HCT116 (cell line): ENCODE measurements at regions not wholly inside any gene's neighbourhood (a gene's known extent, or its start where the extent isn't known, plus 50 kb on each side); places are given as distances from the start of the nearest gene placed in this dataset.

ENCODE experiments used
- ATAC-seq: fragments of 200-7000 bp; cut with Tn5 transposase; 2 replicates; pipeline ENCODE4 v1.9.1; 2020; ENCODE audit warnings: mild to moderate bottlenecking, moderate library complexity
- BruUV-seq: library from RNA; stranded (reverse); fragments of 400-500 nt; replicated peaks from 2 replicates; lab custom pipeline; 2021; lab: Mats Ljungman, UMichigan
- CTCF ChIA-PET: fragments of 300-600 bp; sonication (Branson Sonifier 250); formaldehyde crosslinking; loops from one replicate; lab custom pipeline; 2021; ENCODE audit warnings: antibody characterized with exemption; lab: Charles Lee
- POLR2A ChIA-PET: fragments of 300-600, 350-600 bp; sonication (Branson Sonifier 250); formaldehyde crosslinking; loops from one replicate; lab custom pipeline; 2021; ENCODE audit warnings: antibody characterized with exemption; lab: Charles Lee
- RAD21 ChIA-PET, 2 experiments: fragments of 300-600 bp; sonication (Branson Sonifier 250); formaldehyde crosslinking; loops; one replicate each; lab custom pipeline; 2023; ENCODE audit warnings: low total read pairs in 2 of 2; ENCODE audit not compliant: uncharacterized antibody in 2 of 2, unreplicated experiment in 2 of 2, low non-redundant PET in 1 of 2; lab: Charles Lee
- DNase-seq: peaks from one replicate; pipeline ENCODE4 v3.0.0-alpha.2; 2010; ENCODE audit warnings: low read depth, low spot score
- H2AFZ ChIP-seq: fragments of 200-600 bp; shearing (Covaris generic), sonication (generic); 2 replicates; pipeline ENCODE4 v1.6.1; 2017; ENCODE audit warnings: low read depth, mixed run types, mixed read lengths, antibody characterized with exemption, low read length; ENCODE audit not compliant: poor library complexity, severe bottlenecking
- H3K27ac ChIP-seq: 2 replicates; pipeline ENCODE4 v1.5.1; 2012; ENCODE audit warnings: low read depth, low read length
- H3K27me3 ChIP-seq: fragments of 200-600 bp; sonication (generic); 2 replicates; pipeline ENCODE4 v1.6.1; 2016; ENCODE audit warnings: mixed run types, low read length, mixed read lengths; ENCODE audit not compliant: insufficient read depth
- H3K36me3 ChIP-seq, 2 experiments: fragments of 200-500 bp in 1 of 2; fragments of 200-600 bp in 1 of 2; sonication (Bioruptor generic) in 1 of 2; sonication (generic) in 1 of 2; 2 replicates each; pipeline versions ENCODE4 v1.5.1 to v1.6.1; 2014 to 2016; ENCODE audit warnings: low read length in 2 of 2, inconsistent platforms in 1 of 2, mixed read lengths in 1 of 2, mixed run types in 1 of 2; ENCODE audit not compliant: insufficient read depth in 2 of 2, control insufficient read depth in 1 of 2
- H3K4me1 ChIP-seq, 2 experiments: fragments of 200-600 bp in 1 of 2; sonication (generic) in 1 of 2; 2 replicates each; pipeline versions ENCODE4 v1.5.1 to v1.6.1; 2012 to 2017; ENCODE audit warnings: low read length in 2 of 2, inconsistent platforms in 1 of 2, mild to moderate bottlenecking in 1 of 2, mixed read lengths in 1 of 2, mixed run types in 1 of 2, moderate library complexity in 1 of 2; ENCODE audit not compliant: insufficient read depth in 2 of 2, control insufficient read depth in 1 of 2
- H3K4me2 ChIP-seq: fragments of 200-600 bp; sonication (generic); 2 replicates; pipeline ENCODE4 v1.6.1; 2017; ENCODE audit warnings: mixed run types, low read length, mixed read lengths
- H3K4me3 ChIP-seq, 2 experiments: fragments of 200-600 bp in 1 of 2; sonication (generic) in 1 of 2; replicated peaks in 1 of 2; 2 replicates each; pipeline ENCODE4 v1.5.1; 2011 to 2016; ENCODE audit warnings: low read length in 2 of 2, control low read depth in 1 of 2, low read depth in 1 of 2, mild to moderate bottlenecking in 1 of 2, mixed read lengths in 1 of 2, mixed run types in 1 of 2
- H3K79me2 ChIP-seq: fragments of 200-600 bp; sonication (generic); 2 replicates; pipeline ENCODE4 v1.6.1; 2017; ENCODE audit warnings: mild to moderate bottlenecking, mixed run types, low read length, moderate library complexity, mixed read lengths; ENCODE audit not compliant: insufficient read depth
- H3K9ac ChIP-seq: fragments of 200-600 bp; sonication (generic); 2 replicates; pipeline ENCODE4 v1.6.1; 2016; ENCODE audit warnings: low read length, mixed read lengths
- H3K9me2 ChIP-seq: fragments of 200-600 bp; sonication (generic), shearing (Covaris generic); 2 replicates; pipeline ENCODE4 v1.6.1; 2017; ENCODE audit warnings: mixed run types, mild to moderate bottlenecking, moderate library complexity; ENCODE audit not compliant: insufficient read depth
- H3K9me3 ChIP-seq, 2 experiments: fragments of 200-500 bp in 1 of 2; fragments of 200-600 bp in 1 of 2; sonication (Bioruptor generic) in 1 of 2; sonication (generic) in 1 of 2; 2 replicates each; pipeline ENCODE4 v1.6.1; 2014 to 2017; ENCODE audit warnings: low read length in 2 of 2, mixed read lengths in 2 of 2, inconsistent platforms in 1 of 2, low read depth in 1 of 2, mild to moderate bottlenecking in 1 of 2, mixed run types in 1 of 2, moderate library complexity in 1 of 2; ENCODE audit not compliant: control insufficient read depth in 1 of 2, insufficient read depth in 1 of 2
- H4K20me1 ChIP-seq: fragments of 200-600 bp; sonication (generic), shearing (Covaris generic); 2 replicates; pipeline ENCODE4 v1.6.1; 2017; ENCODE audit warnings: mixed run types, mild to moderate bottlenecking, moderate library complexity; ENCODE audit not compliant: insufficient read depth
- ATF3 ChIP-seq: IDR thresholded peaks from 2 replicates; pipeline ENCODE4 v1.6.1; 2012
- CBX3 ChIP-seq: IDR thresholded peaks from 2 replicates; pipeline ENCODE4 v1.6.1; 2012; ENCODE audit warnings: low read depth
- CEBPB ChIP-seq: IDR thresholded peaks from 2 replicates; pipeline ENCODE4 v1.6.1; 2012; ENCODE audit warnings: low read depth
- ELF1 ChIP-seq: IDR thresholded peaks from 2 replicates; pipeline ENCODE4 v1.6.1; 2012; ENCODE audit warnings: low read depth, borderline replicate concordance
- EZH2 ChIP-seq: fragments of 200-600 bp; sonication (generic); IDR thresholded peaks from 2 replicates; pipeline ENCODE4 v1.6.1; 2017; ENCODE audit warnings: antibody characterized with exemption, mixed run types
- EZH2phosphoT487 ChIP-seq: fragments of 200-600 bp; IDR thresholded peaks from 2 replicates; pipeline ENCODE4 v1.6.1; 2018; ENCODE audit warnings: antibody characterized with exemption, borderline replicate concordance
- FOSL1 ChIP-seq: IDR thresholded peaks from 2 replicates; pipeline ENCODE4 v1.6.1; 2012; ENCODE audit warnings: low read depth
- JUND ChIP-seq: IDR thresholded peaks from 2 replicates; pipeline ENCODE4 v1.6.1; 2012
- MAX ChIP-seq: IDR thresholded peaks from 2 replicates; pipeline ENCODE4 v1.6.1; 2012
- POLR2AphosphoS5 ChIP-seq: IDR thresholded peaks from 2 replicates; pipeline ENCODE4 v1.6.1; 2011; ENCODE audit warnings: mild to moderate bottlenecking, low read depth, low read length, moderate library complexity
- SRF ChIP-seq: IDR thresholded peaks from 2 replicates; pipeline ENCODE4 v1.6.1; 2012; ENCODE audit warnings: low read depth
- TCF7L2 ChIP-seq: IDR thresholded peaks from 2 replicates; pipeline ENCODE4 v1.7.0; 2011; ENCODE audit warnings: borderline replicate concordance, inconsistent platforms; ENCODE audit not compliant: insufficient read depth, insufficient read length; ENCODE audit errors: extremely low read depth
- YY1 ChIP-seq: IDR thresholded peaks from 2 replicates; pipeline ENCODE4 v1.6.1; 2011; ENCODE audit warnings: low read length, low read depth, moderate library complexity, mild to moderate bottlenecking; ENCODE audit not compliant: insufficient replicate concordance; ENCODE audit errors: extremely low read depth
- ZBTB33 ChIP-seq: IDR thresholded peaks from 2 replicates; pipeline ENCODE4 v1.6.1; 2011; ENCODE audit warnings: mild to moderate bottlenecking, low read length, moderate library complexity; ENCODE audit not compliant: insufficient replicate concordance; ENCODE audit errors: extremely low read depth
- ZNF274 ChIP-seq: fragments of 200-500 bp; sonication (Bioruptor generic); IDR thresholded peaks from 2 replicates; pipeline ENCODE4 v1.6.1; 2014; ENCODE audit warnings: mild to moderate bottlenecking, low read depth, low read length, inconsistent platforms
- intact Hi-C: fragments of 100-400 bp; cut with micrococcal nuclease; formaldehyde crosslinking; loops from 2 replicates; pipeline ENCODE4 v1.10.0; 2022

GRCh38 chr3:82416830-82417229, 655.4 kb upstream of the GBE1 start:
- H3K27me3 ChIP-seq = no peaks in the 10 kb centered on the region
- TF ChIP-seq JUND (no peak), ZBTB33 (no peak), TCF7L2 (no peak), ATF3 (no peak), ZNF274 (no peak), CBX3 (no peak)
- TF ChIP-seq, all 23 proteins: peak for 0
- no TSS peak for BruUV-seq
- Histone ChIP-seq H3K9me3 (no peaks in the 10 kb centered on the region), H2AFZ (no peak overlapping the region), H3K4me1 (no peaks in the 10 kb centered on the region), H4K20me1 (no peaks in the 10 kb centered on the region), H3K79me2 (no peaks in the 10 kb centered on the region), H3K9me2 (no peaks in the 10 kb centered on the region), H3K9ac (no peak overlapping the region), H3K27ac (no peak overlapping the region), H3K4me2 (no peak overlapping the region), H3K4me3 (no peak overlapping the region), H3K36me3 (no peaks in the 10 kb centered on the region; a peak in 1 of 4 replicates)
- DNase-seq = no peak
- no peak for ATAC-seq
- intact Hi-C loops = no loop called here
- CTCF ChIA-PET = no interaction called here
- RAD21 ChIA-PET = no interaction called here
- POLR2A ChIA-PET = no interaction called here

DNA sequence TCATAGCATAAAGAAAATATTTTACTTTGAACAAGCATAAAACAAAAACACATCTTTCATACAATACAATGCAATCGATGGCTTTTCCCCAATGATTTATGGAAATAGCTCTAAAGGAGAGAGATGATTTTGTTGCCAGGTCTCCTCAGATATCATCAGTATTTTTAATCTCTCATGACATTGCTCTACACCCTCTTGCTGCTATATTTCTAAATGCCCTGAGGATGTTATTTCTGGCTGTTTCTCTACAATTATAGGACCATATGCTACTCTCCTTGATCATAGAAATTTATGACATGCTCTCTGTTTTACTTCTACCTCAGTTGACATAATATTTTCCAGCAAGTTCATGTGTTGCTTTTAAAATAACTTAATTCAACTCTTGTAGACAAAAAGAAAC, 654.9 kb upstream of the GBE1 start:
- ATAC-seq (no peak), DNase-seq (no peak)
- Histone ChIP-seq H3K27me3 (no peaks in the 10 kb centered on the region), H3K4me1 (no peaks in the 10 kb centered on the region), H3K4me3 (no peak overlapping the region), H4K20me1 (no peaks in the 10 kb centered on the region), H2AFZ (no peak overlapping the region), H3K9me3 (no peaks in the 10 kb centered on the region), H3K36me3 (no peaks in the 10 kb centered on the region; a peak in 1 of 4 replicates), H3K4me2 (no peak overlapping the region), H3K27ac (no peak overlapping the region), H3K9me2 (no peaks in the 10 kb centered on the region), H3K9ac (no peak overlapping the region), H3K79me2 (no peaks in the 10 kb centered on the region)
- CTCF ChIA-PET = no interaction called here
- intact Hi-C loops = no loop called here
- RAD21 ChIA-PET = no interaction called here
- BruUV-seq = no TSS peak
- POLR2A ChIA-PET = no interaction called here
- TF ChIP-seq EZH2phosphoT487 (no peak), POLR2AphosphoS5 (no peak), ZNF274 (no peak), MAX (no peak), EZH2 (no peak), FOSL1 (no peak), SRF (no peak), CEBPB (no peak), ZBTB33 (no peak), YY1 (no peak), TCF7L2 (no peak), ELF1 (no peak)
